ENCODE measurements at regions not wholly inside any gene's neighbourhood (a gene's known extent, or its start where the extent isn't known, plus 50 kb on each side); places are given as distances from the start of the nearest gene placed in this dataset.

DNA sequence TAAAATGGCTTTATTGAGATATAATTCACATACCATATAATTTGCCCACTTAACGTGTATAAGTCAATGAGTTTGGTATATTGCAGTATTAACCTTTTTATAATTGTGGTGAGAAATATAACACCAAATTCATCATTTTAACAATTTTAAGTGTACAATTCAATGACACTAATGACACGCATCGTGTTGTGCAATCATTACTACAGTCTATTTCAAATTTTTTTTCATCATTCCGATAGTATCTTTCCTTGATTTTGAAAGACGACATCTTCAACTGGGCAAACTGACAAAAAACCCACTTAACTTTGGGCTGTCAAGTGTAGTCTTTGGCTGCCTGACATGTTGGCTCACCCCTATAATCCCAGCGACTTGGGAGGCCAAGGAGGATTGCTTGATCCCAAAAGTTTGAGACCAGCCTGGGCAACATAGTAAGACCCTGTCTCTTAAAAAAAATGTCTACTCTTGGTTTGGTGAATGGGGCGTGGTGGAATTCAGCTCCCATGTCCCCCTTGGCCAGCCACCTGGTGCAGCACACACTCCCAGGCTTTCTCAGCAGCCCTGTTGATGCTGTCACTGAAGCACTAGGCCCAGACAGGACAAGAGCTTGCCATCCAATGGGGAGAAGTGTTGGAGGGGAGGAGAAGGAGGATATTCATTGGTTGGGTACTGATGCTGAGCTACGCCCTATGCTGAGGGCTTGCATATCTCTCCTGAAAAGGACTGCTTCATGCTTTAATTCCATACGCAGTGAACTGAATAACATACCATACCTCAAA, 150.5 kb downstream of the CD83 start:
- ChIA-PET CTCF (no interaction called here), POLR2A (interaction anchor here (0.6 kb wide), 1 partner anchor 1016 kb away, joined by 5 read pairs; no protein-coding TSS in a partner anchor)
- BruUV-seq (replicated peaks), result no TSS peak

More for the DNA sequence above, 150.5 kb downstream of the CD83 start:
- ATAC-seq (no peak), DNase-seq (ENCODE audit: low read depth, low spot score) (no peak)
- Histone ChIP-seq H3K4me2 (ENCODE audit: low read length) (no peak overlapping the region), H3K27ac (ENCODE audit: low read depth, low read length) (no peak overlapping the region), H4K20me1 (ENCODE audit: insufficient read depth) (no peaks in the 10 kb centered on the region), H2AFZ (ENCODE audit: low read depth, low read length, poor library complexity, severe bottlenecking) (no peak overlapping the region), H3K4me3 (replicated peaks in 1 of 2; ENCODE audit: low read depth in 1 of 2, low read length in 2 of 2) (no peak overlapping the region), H3K9me3 (ENCODE audit: control insufficient read depth in 1 of 2, insufficient read depth in 1 of 2, low read depth in 1 of 2, low read length in 2 of 2) (peaks cover 0 to 16% of the 10 kb centered on the region in 2 experiments; a peak in 3 of 4 replicates), H3K4me1 (ENCODE audit: control insufficient read depth in 1 of 2, insufficient read depth in 2 of 2, low read length in 2 of 2) (peaks cover 26 to 41% of the 10 kb centered on the region in 2 experiments), H3K9me2 (ENCODE audit: insufficient read depth) (no peaks in the 10 kb centered on the region), H3K27me3 (ENCODE audit: insufficient read depth, low read length) (no peaks in the 10 kb centered on the region), H3K79me2 (ENCODE audit: insufficient read depth, low read length) (no peaks in the 10 kb centered on the region), H3K9ac (ENCODE audit: low read length) (no peak overlapping the region), H3K36me3 (ENCODE audit: control insufficient read depth in 1 of 2, insufficient read depth in 2 of 2, low read length in 2 of 2) (0 out of 4 replicates have a peak, but pooled peaks cover 0 to 5% of the 10 kb centered on the region in 2 experiments)
- RAD21 ChIA-PET (ENCODE audit: low non-redundant PET in 1 of 2, low total read pairs in 2 of 2, uncharacterized antibody in 2 of 2, unreplicated experiment in 2 of 2), result no interaction called here
- no peak for TF ChIP-seq SRF (IDR thresholded peaks at IDR 0.05; ENCODE audit: low read depth)
- TF ChIP-seq EZH2 (IDR thresholded peaks at IDR 0.05), result no peak
- TF ChIP-seq FOSL1 (IDR thresholded peaks at IDR 0.05; ENCODE audit: low read depth), result no peak
- TF ChIP-seq RAD21 (IDR thresholded peaks at IDR 0.05; ENCODE audit: low read depth), result no peak
- TF ChIP-seq SP1 (IDR thresholded peaks at IDR 0.05; ENCODE audit: low read depth), result no peak
- TF ChIP-seq CTCF (IDR thresholded peaks at IDR 0.05 in 2 of 3, conservative IDR thresholded peaks at IDR 0.05 in 1 of 3; ENCODE audit: borderline replicate concordance in 1 of 3, insufficient read depth in 1 of 3, low read depth in 2 of 3, low read length in 2 of 3), result no peak
- intact Hi-C loops (cut with micrococcal nuclease), result no loop called here

Measured in HCT116 (cell line).